NCI-H187 (cell line): ENCODE measurements at regions not wholly inside any gene's neighbourhood (a gene's known extent, or its start where the extent isn't known, plus 50 kb on each side); places are given as distances from the start of the nearest gene placed in this dataset.
A peak's percentile ranks its signal among the peaks of the same experiment; 100 is the strongest.

Experiments
- DNase-seq, 2 experiments: peaks; one replicate each; lab custom pipeline; 2025; lab: John Stamatoyannopoulos, UW

DNA sequence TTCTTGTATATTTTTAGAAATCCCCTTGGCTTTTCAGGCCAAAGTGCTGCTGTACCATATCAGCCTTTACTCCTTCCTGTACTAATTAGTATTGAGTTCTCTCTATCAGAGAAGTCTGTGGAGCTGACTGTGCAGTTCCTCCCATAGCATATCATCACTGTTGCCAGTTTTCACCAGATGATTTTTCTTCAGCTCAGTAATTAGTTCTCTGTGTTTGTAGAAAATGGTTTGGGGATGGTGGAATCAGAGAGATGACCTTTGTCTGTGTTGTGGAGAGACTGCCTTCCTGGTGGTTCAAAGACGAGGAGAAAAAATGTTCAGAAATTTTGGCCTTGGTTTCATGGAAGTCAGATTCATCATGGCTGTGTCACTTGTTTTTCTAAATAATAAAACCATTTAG lies 227.5 kb upstream of the ACTBL2 start:
- DNase-seq = no peak

- no peak for DNase-seq
Measured at GRCh38 chr5:57705769-57706168, 223.2 kb upstream of the ACTBL2 start.

DNA sequence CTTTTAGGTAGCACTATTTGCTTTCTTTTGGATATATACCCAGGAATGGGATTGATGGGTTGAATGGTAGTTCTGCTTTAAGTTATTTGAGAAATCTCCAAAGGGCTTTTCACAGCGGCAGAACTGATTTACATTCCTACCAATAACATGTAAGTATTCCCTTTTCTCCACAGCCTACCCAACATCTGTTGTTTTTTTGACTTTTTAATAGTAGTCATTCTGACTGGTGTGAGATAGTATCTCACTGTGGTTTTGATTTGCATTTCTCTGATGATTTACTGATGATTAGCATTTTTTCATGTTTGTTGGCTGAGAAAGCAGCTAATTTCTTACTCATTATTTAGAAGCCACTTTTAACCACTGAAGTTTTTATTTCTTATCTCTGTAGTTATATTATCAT lies 221.1 kb upstream of the ACTBL2 start:
- DNase-seq = no peak

DNA sequence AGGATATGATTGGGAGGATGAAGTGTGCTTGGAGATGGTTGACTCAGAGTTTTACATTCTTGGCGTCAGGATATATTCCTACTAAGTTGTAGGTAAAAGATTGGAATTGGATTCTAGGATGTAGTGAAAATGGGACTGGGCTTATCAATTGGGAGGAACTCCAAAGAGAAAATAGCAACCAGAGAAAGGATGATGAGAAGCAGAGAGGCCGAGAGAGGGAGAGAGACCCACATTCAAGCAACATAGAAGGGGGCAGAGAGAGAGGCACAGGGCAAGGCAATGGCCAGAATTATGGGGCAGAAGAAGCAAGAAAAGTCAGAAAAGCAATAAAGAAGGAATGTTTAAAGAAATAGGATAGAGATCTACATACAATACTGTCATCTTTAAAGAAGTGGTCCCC lies 217.9 kb upstream of the ACTBL2 start:
- DNase-seq = no peak

GRCh38 chr5:57700072-57700471 lies 217.5 kb upstream of the ACTBL2 start:
- DNase-seq = no peak

GRCh38 chr5:57698802-57699201 lies 216.2 kb upstream of the ACTBL2 start:
- DNase-seq = peak; percentile 75 to 77

- no peak for DNase-seq
Measured at GRCh38 chr5:57698086-57698485, 215.5 kb upstream of the ACTBL2 start.

DNA sequence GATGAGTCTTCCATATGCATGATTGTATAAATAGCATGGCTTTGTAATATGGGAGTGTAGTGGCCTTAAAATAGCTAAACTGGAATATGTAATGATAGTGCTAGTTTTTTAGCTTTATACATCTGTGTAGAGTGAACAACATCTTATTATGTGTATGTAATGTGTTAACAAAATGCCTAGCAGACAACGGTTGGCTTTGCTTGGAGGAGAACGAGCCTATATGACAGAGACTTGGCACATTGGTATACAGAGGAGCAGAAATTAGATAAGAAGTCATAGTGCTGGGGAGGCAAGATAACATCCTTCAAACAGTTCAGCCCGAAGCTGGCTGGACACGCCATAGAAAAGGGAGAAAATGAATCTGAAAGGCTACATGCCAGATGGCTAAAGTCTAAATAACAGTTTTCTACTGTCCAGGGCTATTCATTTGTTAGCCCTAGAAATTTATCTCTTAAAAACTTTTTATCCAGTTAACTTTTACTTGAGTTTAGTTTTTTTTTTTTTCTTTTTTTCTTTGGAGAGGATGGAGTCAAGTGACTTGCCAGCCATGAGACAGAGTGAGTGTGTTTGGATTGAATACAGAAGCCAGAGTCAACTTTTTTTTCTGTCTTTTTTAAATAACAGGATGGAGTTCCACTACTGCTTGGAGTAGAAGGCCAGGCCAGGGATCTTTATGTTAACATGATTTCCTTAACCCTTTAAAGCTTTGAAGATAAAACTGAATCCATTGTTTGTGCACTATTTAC lies 214.4 kb upstream of the ACTBL2 start:
- DNase-seq = no peak

DNA sequence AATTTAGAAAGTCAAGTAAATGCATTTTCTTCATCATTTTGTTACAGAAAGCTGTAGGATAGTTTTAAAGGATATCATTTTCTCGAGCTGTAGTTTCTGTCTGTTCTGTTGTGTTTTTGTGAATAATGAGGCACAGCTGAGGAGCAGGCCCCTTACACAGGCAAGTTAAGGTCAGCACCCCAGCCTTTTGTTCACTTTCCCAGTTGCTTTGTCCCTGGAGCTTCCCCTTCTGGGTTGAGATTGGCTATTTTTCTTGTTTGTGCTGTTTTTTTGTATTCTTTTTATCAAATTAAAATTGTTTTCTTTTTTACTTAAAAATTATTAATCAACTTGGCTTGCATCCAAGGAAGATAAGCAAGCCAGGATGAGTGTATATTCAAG lies 213.8 kb upstream of the ACTBL2 start:
- DNase-seq = no peak

DNA sequence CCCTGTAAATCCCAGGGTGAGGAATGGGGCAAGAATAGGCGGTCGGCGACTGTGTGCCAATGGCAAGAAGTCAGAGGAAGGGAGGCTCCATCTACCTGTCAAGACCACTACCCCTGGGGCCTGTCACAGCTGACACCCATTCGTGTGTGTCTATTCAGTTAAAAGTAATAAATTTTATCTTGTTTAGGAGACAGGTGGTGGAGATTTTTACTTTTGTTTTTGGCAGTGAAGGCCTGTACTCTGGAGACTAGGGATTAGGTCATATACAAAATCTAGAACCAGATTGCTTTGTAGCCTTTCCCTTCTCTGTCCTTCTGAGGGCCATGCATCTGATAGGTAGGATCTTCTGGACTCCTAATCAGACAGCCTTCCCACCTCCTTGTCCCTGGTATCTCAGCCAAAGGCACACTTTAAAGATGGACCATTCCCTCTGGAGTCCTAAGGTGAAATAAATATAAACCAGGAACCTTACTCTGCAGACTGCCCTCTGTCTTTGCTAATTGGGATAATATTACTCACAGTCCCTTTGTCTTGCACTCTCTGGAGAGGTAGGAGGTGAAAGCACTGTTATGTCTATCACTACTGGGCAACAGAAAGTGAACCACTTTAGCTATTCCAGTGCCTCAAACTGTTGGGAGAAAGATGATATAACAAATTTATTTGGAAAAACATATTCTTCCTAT lies 213.2 kb upstream of the ACTBL2 start:
- no peak for DNase-seq

GRCh38 chr5:57695179-57695578 lies 212.6 kb upstream of the ACTBL2 start:
- no peak for DNase-seq

GRCh38 chr5:57693488-57694305 lies 211.1 kb upstream of the ACTBL2 start:
- DNase-seq = no peak

GRCh38 chr5:57692582-57693487 lies 210.2 kb upstream of the ACTBL2 start:
- DNase-seq = no peak

DNA sequence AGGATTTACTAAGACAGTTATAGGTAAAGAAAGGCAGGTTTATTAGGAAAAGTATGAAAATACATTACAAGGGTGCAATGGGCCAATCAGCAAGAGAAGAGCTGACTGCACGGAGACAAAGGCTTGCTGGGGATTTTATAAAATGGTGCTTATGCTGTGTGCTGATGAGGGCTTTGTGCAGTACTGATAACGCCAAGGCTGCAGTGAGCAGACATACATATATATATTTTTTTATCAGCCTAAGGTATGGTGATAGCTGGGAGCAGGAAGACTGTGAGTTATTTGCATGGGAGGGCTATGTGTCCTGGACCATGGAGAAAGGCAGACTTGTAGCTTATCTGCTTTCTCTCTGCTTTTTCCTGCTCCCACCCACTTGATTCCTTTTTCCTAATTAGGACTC lies 208.1 kb upstream of the ACTBL2 start:
- no peak for DNase-seq

DNA sequence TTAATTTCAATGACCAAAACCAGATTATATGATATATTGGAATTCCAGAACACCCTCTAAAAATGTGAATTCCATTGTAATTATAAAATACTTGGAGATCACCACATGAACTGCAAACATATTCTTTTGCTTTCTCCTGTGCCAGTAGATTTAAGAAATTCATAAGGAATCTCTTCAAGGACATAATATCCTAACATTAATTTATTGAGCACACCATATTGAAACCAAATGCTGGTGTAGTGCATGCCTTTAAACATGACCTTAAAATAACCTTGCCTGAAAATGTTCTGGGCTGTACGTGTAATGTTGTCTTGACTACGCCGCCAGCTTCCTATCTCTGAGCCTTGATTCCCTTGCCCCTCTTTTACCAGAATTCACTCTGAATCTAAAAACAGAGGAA lies 205.0 kb upstream of the ACTBL2 start:
- DNase-seq = no peak

DNA sequence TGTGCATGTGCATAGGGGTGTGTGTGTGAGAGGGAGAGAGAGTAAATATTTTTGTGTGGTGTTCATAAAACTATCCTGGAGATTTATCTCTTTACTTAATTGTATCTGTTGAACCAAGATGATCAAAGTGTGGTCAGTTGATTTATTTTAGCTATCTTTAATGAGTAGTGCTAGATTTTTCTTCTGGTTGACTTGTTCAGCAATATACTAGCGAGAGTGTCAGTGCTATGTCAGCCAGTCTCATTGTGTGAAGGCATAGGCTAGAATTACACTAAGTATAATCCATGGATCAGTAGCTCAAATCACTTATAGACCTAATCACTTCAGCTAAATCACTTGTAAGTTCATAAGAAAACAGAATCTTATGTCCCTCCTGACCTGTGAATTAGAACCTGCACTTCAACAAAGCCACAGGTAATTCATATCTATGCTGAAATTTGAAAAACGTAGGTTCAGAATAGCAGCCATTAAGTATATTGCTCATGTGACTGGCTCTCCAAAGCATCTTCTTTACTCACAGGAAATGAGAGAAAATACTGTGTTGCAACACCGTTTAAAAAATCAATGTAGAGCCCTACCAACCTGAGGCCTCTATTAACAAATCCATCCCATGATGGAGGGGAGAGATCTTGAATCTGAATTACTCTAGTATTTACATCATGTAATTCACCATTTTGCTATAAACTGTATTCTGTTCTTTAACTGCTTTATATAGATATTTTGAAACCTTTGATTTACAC lies 203.1 kb upstream of the ACTBL2 start:
- no peak for DNase-seq

- no peak for DNase-seq
Measured at GRCh38 chr5:57684299-57684702, 201.7 kb upstream of the ACTBL2 start.

GRCh38 chr5:57683036-57683630 lies 200.5 kb upstream of the ACTBL2 start:
- DNase-seq = no peak

- DNase-seq = no peak
Measured at GRCh38 chr5:57681942-57682341, 199.3 kb upstream of the ACTBL2 start.

DNA sequence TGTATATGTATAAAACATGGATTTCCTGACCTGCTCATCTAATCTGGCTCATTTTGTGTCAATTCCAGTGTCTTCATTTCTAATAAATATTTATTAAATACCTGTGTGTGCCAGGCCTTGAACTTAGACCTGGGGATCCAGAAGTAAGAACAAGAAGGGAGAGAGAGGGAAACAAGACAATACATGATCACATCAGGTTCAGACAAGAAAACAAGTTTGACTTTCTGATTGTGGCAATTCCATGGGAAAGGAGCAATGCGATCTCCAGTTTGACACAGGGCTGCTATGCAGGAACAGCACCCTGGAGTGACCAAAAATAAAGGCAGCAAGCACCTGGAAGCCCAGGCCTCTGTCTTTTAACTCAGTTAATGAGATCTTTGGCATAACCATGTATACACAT lies 198.1 kb upstream of the ACTBL2 start:
- no peak for DNase-seq

- no peak for DNase-seq
Measured at GRCh38 chr5:57677235-57677634, 194.6 kb upstream of the ACTBL2 start.
